SK-N-SH treated with all-trans-retinoic acid at 6 μM for 48 hours (cell line): ENCODE measurements at regions not wholly inside any gene's neighbourhood (a gene's known extent, or its start where the extent isn't known, plus 50 kb on each side); places are given as distances from the start of the nearest gene placed in this dataset.

Source experiments
- ATAC-seq: fragments of 200-7000 bp; cut with Tn5 transposase; 3 replicates; pipeline ENCODE4 v1.9.1; 2020; ENCODE audit warnings: mild to moderate bottlenecking, moderate library complexity
- ARNTL ChIP-seq: fragments of 450-650 bp; formaldehyde crosslinking; IDR thresholded peaks from 2 replicates; pipeline ENCODE4 v1.5.0; 2020; ENCODE audit warnings: low read depth, mild to moderate bottlenecking, moderate library complexity, borderline replicate concordance
- BACH2 ChIP-seq: fragments of 250-450 bp; sonication (Bioruptor Pico); IDR thresholded peaks from 2 replicates; pipeline ENCODE4 v1.9.0; 2021; ENCODE audit warnings: mild to moderate bottlenecking, borderline replicate concordance
- CSDC2 ChIP-seq: fragments of 250-450 bp; sonication (Bioruptor Pico); IDR thresholded peaks from 2 replicates; pipeline ENCODE4 v1.5.0; 2020; ENCODE audit warnings: mild to moderate bottlenecking, moderate library complexity
- ESRRG ChIP-seq: fragments of 250-450 bp; sonication (Bioruptor Pico); IDR thresholded peaks from 2 replicates; pipeline ENCODE4 v1.6.1; 2021; ENCODE audit warnings: mild to moderate bottlenecking
- GLIS3 ChIP-seq: fragments of 250-450 bp; sonication (Bioruptor Pico); IDR thresholded peaks from 2 replicates; pipeline ENCODE4 v1.5.0; 2020; ENCODE audit warnings: mild to moderate bottlenecking, moderate library complexity
- ISL1 ChIP-seq: fragments of 250-450 bp; sonication (Bioruptor Pico); IDR thresholded peaks from 2 replicates; pipeline ENCODE4 v2.1.2; 2022; ENCODE audit warnings: mild to moderate bottlenecking, moderate library complexity
- OSR1 ChIP-seq: fragments of 250-450 bp; sonication (Bioruptor Pico); IDR thresholded peaks from 2 replicates; pipeline ENCODE4 v1.8.0; 2022; ENCODE audit warnings: moderate library complexity, mild to moderate bottlenecking, inconsistent platforms
- PPARA ChIP-seq: fragments of 250-450 bp; sonication (Bioruptor Pico); IDR thresholded peaks from 2 replicates; pipeline ENCODE4 v1.5.0; 2020; ENCODE audit warnings: mild to moderate bottlenecking, borderline replicate concordance
- RARB ChIP-seq: fragments of 250-450 bp; sonication (Bioruptor Pico); IDR thresholded peaks from 2 replicates; pipeline ENCODE4 v1.8.0; 2021; ENCODE audit warnings: mild to moderate bottlenecking, moderate library complexity
- SNAI2 ChIP-seq: fragments of 250-450 bp; sonication (Bioruptor Pico); IDR thresholded peaks from 2 replicates; pipeline ENCODE4 v1.5.0; 2020; ENCODE audit warnings: mild to moderate bottlenecking, moderate library complexity
- TCF4 ChIP-seq: fragments of 250-450 bp; sonication (Bioruptor Pico); IDR thresholded peaks from 2 replicates; pipeline ENCODE4 v1.8.0; 2021; ENCODE audit warnings: mild to moderate bottlenecking, moderate library complexity, borderline replicate concordance
- TOX ChIP-seq: fragments of 250-450 bp; sonication (Bioruptor Pico); IDR thresholded peaks from 2 replicates; pipeline ENCODE4 v1.8.0; 2021; ENCODE audit warnings: mild to moderate bottlenecking, moderate library complexity, borderline replicate concordance
- ZC3H10 ChIP-seq: fragments of 250-450 bp; sonication (Bioruptor Pico); IDR thresholded peaks from 2 replicates; pipeline ENCODE4 v1.5.1; 2021; ENCODE audit warnings: mild to moderate bottlenecking, moderate library complexity
- ZFP3 ChIP-seq: fragments of 250-450 bp; sonication (Bioruptor Pico); IDR thresholded peaks from 2 replicates; pipeline ENCODE4 v1.5.0; 2020; ENCODE audit warnings: mild to moderate bottlenecking, moderate library complexity
- ZFP30 ChIP-seq: fragments of 450-650 bp; formaldehyde crosslinking; IDR thresholded peaks from 2 replicates; pipeline ENCODE4 v1.5.0; 2022; ENCODE audit warnings: mild to moderate bottlenecking, moderate library complexity
- ZNF565 ChIP-seq: fragments of 450-650 bp; formaldehyde crosslinking; conservative IDR thresholded peaks from 2 replicates; pipeline ENCODE4 v1.5.0; 2020; ENCODE audit warnings: low read depth, mild to moderate bottlenecking, moderate library complexity
- ZNF70 ChIP-seq: fragments of 450-650 bp; formaldehyde crosslinking; IDR thresholded peaks from 2 replicates; pipeline ENCODE4 v1.5.0; 2020; ENCODE audit warnings: mild to moderate bottlenecking, moderate library complexity
- ZNF8 ChIP-seq: fragments of 450-650 bp; formaldehyde crosslinking; IDR thresholded peaks from 2 replicates; pipeline ENCODE4 v1.5.0; 2020; ENCODE audit warnings: mild to moderate bottlenecking, moderate library complexity
- TF ChIP-seq, protein P1 (sequence below): fragments of 250-450 bp; sonication (Bioruptor Pico); IDR thresholded peaks from 2 replicates; pipeline ENCODE4 v1.5.1; 2021; ENCODE audit warnings: mild to moderate bottlenecking, moderate library complexity
- TF ChIP-seq, protein P2 (sequence below): fragments of 250-450 bp; sonication (Bioruptor Pico); IDR thresholded peaks from 2 replicates; pipeline ENCODE4 v1.8.0; 2020; ENCODE audit warnings: mild to moderate bottlenecking, moderate library complexity, borderline replicate concordance
- TF ChIP-seq, protein P3 (sequence below): fragments of 250-450 bp; sonication (Bioruptor Pico); IDR thresholded peaks from 2 replicates; pipeline ENCODE4 v1.8.0; 2021; ENCODE audit warnings: low read depth, mild to moderate bottlenecking, moderate library complexity, borderline replicate concordance
- TF ChIP-seq, protein P4 (sequence below): fragments of 250-450 bp; sonication (Bioruptor Pico); IDR thresholded peaks from 2 replicates; pipeline ENCODE4 v1.5.1; 2020; ENCODE audit warnings: low read depth, mild to moderate bottlenecking, moderate library complexity

DNA sequence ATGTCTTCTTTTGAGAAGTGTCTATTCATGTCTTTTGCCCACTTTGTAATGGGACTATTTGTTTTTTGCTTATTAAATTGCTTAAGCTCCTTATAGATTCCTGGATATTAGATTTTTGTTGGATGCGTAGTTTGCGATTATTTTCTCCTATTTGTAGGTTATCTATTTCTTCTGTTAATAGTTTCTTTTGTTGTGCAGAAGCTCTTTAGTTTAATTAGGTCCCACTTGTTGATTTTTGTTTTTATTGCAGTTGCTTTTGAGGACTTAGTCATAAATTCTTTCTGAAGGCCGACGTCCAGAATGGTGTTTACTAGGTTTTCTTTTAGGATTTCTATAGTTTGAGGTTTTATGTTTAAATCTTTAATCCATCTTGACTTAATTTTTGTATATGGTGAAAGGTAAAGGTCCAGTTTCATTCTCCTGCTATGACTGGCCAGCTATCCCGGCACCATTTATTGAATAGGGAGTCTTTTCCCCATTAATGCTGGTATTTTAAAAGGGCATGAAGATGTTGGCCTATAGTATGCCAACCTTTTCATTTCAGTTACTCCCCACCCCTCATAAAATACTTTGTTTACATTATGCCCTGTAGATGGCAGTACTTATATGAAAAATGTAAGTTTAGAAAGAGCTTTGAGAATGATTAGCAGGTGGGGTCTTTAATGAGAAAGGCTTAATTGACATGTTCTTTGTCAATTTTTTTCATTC is 62.9 kb upstream of the PSMA6 start:
- TF ChIP-seq, protein P1, sequence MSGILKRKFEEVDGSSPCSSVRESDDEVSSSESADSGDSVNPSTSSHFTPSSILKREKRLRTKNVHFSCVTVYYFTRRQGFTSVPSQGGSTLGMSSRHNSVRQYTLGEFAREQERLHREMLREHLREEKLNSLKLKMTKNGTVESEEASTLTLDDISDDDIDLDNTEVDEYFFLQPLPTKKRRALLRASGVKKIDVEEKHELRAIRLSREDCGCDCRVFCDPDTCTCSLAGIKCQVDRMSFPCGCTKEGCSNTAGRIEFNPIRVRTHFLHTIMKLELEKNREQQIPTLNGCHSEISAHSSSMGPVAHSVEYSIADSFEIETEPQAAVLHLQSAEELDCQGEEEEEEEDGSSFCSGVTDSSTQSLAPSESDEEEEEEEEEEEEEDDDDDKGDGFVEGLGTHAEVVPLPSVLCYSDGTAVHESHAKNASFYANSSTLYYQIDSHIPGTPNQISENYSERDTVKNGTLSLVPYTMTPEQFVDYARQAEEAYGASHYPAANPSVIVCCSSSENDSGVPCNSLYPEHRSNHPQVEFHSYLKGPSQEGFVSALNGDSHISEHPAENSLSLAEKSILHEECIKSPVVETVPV (CRISPR knock-in tag): no peak
- TF ChIP-seq ZC3H10 (CRISPR knock-in tag) (no peak), GLIS3 (CRISPR knock-in tag) (no peak), ZNF70 (CRISPR knock-in tag) (no peak), SNAI2 (CRISPR knock-in tag) (no peak), RARB (CRISPR knock-in tag) (no peak), PPARA (no peak), ZFP30 (no peak), ARNTL (no peak), ZFP3 (no peak), ZNF8 (CRISPR knock-in tag) (no peak), BACH2 (no peak), ZNF565 (no peak), ESRRG (no peak), ISL1 (CRISPR knock-in tag) (no peak), TOX (CRISPR knock-in tag) (no peak), CSDC2 (CRISPR knock-in tag) (no peak), OSR1 (CRISPR knock-in tag) (no peak)
- TF ChIP-seq, protein P2, sequence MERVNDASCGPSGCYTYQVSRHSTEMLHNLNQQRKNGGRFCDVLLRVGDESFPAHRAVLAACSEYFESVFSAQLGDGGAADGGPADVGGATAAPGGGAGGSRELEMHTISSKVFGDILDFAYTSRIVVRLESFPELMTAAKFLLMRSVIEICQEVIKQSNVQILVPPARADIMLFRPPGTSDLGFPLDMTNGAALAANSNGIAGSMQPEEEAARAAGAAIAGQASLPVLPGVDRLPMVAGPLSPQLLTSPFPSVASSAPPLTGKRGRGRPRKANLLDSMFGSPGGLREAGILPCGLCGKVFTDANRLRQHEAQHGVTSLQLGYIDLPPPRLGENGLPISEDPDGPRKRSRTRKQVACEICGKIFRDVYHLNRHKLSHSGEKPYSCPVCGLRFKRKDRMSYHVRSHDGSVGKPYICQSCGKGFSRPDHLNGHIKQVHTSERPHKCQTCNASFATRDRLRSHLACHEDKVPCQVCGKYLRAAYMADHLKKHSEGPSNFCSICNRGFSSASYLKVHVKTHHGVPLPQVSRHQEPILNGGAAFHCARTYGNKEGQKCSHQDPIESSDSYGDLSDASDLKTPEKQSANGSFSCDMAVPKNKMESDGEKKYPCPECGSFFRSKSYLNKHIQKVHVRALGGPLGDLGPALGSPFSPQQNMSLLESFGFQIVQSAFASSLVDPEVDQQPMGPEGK: no peak
- TF ChIP-seq, protein P3, sequence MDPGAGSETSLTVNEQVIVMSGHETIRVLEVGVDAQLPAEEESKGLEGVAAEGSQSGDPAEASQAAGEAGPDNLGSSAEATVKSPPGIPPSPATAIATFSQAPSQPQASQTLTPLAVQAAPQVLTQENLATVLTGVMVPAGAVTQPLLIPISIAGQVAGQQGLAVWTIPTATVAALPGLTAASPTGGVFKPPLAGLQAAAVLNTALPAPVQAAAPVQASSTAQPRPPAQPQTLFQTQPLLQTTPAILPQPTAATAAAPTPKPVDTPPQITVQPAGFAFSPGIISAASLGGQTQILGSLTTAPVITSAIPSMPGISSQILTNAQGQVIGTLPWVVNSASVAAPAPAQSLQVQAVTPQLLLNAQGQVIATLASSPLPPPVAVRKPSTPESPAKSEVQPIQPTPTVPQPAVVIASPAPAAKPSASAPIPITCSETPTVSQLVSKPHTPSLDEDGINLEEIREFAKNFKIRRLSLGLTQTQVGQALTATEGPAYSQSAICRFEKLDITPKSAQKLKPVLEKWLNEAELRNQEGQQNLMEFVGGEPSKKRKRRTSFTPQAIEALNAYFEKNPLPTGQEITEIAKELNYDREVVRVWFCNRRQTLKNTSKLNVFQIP (CRISPR knock-in tag): no peak
- ATAC-seq: peak; percentile 55; the same call in 1 of the 3 replicates

DNA sequence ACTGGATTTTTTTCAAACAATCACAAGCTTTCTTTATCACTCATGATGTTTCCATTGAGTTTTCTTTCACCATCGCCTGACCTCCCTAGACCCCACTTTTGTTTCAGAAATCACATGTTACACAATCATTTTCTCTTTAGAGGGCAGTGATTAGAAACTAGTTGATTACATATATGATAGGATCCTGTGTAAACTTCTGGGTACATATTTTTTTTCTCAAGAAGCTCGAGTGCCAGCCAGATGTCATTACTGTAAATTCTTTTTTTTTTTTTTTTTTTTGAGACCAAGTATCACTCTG is 62.4 kb upstream of the PSMA6 start:
- ATAC-seq: no peak
- TF ChIP-seq PPARA (no peak), TCF4 (CRISPR knock-in tag) (no peak), SNAI2 (CRISPR knock-in tag) (no peak), ZNF565 (no peak)
- TF ChIP-seq, protein P2: no peak

DNA sequence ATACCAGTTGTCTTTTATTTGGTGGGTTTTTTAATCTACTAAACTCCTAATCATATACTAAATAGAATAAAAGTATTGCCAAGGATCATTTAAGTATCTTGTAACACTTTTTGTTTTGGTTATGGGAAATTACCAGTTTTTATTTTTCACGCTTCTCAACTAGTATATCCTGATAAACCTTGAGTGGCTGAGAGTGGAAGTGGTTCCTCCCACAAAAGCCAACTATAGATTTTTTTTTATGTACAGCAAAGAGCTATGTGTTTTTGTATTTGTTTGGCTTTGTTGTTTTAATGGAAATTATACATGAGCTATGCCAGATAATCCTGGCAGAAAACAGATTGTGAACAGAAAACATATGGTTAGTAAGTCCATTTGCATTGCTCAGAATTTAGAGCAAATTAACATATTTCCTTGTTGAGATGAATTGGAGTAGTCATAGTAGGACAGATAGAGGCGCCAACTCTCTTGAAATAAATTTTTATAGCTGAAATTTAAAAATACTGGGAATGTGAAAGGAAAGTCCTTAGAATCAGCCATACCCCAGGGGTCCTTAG is 60.9 kb upstream of the PSMA6 start:
- TF ChIP-seq SNAI2 (CRISPR knock-in tag) (no peak), ZFP30 (no peak)
- ATAC-seq: no peak

DNA sequence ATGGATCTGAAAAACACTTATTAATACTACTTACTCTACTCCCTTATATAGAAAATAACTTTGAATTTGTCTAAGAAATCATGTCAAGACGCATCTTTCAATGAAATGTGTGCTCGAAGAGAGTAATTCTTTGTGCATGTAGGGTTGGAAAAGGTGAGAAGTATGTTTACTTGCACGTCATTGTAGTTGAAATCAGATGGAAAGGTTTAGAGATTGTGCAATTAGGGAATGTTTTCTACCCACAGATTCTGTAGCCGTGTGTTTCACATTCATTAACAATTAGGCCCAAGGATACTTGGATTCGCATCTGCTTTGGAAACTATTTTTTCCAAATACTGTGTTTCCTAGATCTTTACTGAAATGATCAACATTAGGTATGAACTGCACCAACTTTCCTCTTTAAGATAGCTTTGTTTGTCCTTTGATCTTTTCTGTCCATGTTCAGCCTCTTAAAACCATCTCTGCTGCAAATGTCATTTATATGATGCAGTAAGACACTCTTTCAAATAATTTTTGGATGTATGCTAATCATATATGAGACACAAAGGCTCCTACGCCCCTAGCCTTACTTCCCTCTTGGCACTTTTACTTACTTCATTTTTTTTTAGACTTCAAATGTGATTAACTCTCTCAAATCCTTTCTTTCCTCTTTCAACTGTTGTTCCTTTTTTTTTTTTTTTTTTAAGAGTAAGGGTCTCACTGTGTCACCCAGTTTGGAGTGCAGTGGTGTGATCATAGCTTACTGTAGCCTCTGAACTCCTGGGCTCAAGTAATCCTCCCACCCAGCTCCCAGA is 58.0 kb upstream of the PSMA6 start:
- TF ChIP-seq GLIS3 (CRISPR knock-in tag): no peak
- TF ChIP-seq, protein P4, sequence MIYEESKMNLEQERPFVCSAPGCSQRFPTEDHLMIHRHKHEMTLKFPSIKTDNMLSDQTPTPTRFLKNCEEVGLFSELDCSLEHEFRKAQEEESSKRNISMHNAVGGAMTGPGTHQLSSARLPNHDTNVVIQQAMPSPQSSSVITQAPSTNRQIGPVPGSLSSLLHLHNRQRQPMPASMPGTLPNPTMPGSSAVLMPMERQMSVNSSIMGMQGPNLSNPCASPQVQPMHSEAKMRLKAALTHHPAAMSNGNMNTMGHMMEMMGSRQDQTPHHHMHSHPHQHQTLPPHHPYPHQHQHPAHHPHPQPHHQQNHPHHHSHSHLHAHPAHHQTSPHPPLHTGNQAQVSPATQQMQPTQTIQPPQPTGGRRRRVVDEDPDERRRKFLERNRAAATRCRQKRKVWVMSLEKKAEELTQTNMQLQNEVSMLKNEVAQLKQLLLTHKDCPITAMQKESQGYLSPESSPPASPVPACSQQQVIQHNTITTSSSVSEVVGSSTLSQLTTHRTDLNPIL (CRISPR knock-in tag): no peak
- no peak for ATAC-seq
